Ascending aorta (tissue), 2 donors: ENCODE measurements at regions not wholly inside any gene's neighbourhood (a gene's known extent, or its start where the extent isn't known, plus 50 kb on each side); places are given as distances from the start of the nearest gene placed in this dataset.

Experiments
- DNase-seq, 2 donors: peaks; one replicate each; pipeline ENCODE4 v3.0.0-alpha.2; 2019; ENCODE audit warnings: low spot score in 2 of 2
- H3K27ac ChIP-seq, 2 donors: fragments of 200-600 bp; sonication (generic); one replicate each; pipeline ENCODE4 v1.5.1; 2016 to 2017; ENCODE audit warnings: mild to moderate bottlenecking in 1 of 2
- H3K27me3 ChIP-seq: fragments of 200-600 bp; sonication (generic); one replicate; pipeline ENCODE4 v1.5.1; 2017
- H3K36me3 ChIP-seq, 2 donors: fragments of 200-600 bp; sonication (generic); one replicate each; pipeline ENCODE4 v1.5.1; 2016
- H3K4me1 ChIP-seq, 2 donors: fragments of 200-600 bp; sonication (generic); one replicate each; pipeline ENCODE4 v1.5.1; 2016 to 2017; ENCODE audit warnings: mild to moderate bottlenecking in 1 of 2
- H3K4me3 ChIP-seq, 2 donors: fragments of 200-600 bp; sonication (generic); one replicate each; pipeline ENCODE4 v1.5.1; 2016 to 2017; ENCODE audit warnings: mild to moderate bottlenecking in 1 of 2
- H3K9me3 ChIP-seq, 2 donors: fragments of 200-600 bp; sonication (generic); one replicate each; pipeline ENCODE4 v1.5.1; 2016
- CTCF ChIP-seq, 3 experiments: fragments of 200-600 bp in 2 of 3; fragments of 450-650 bp in 1 of 3; sonication (generic) in 2 of 3; IDR thresholded peaks; one replicate each; pipeline ENCODE4 v1.5.1; 2016 to 2019; ENCODE audit warnings: antibody characterized with exemption in 3 of 3, mild to moderate bottlenecking in 1 of 3, moderate library complexity in 1 of 3
- intact Hi-C: fragments of 100-400 bp; cut with DNase I; formaldehyde crosslinking; loops from one replicate; pipeline ENCODE4 v1.15.1; 2023

GRCh38 chr9:129462360-129462759 lies 158.5 kb downstream of the C9orf50 start:
- intact Hi-C loops = loop anchor here (5.0 kb wide), 1 partner anchor 35 kb away; no protein-coding TSS in a partner anchor
- Histone ChIP-seq H3K9me3 (no peaks in the 10 kb centered on the region), H3K4me1 (peaks cover 30 to 54% of the 10 kb centered on the region in 2 donors), H3K4me3 (no peak overlapping the region), H3K27ac (peak overlapping the region in 1 of 2 donors; percentile 99), H3K36me3 (no peaks in the 10 kb centered on the region), H3K27me3 (no peaks in the 10 kb centered on the region)
- DNase-seq = no peak
- TF ChIP-seq CTCF (IDR thresholded peaks at IDR 0.05) = no peak

GRCh38 chr9:129460323-129461261 lies 160.3 kb downstream of the C9orf50 start:
- intact Hi-C loops = loop anchor here (1.0 to 5.0 kb wide), 5 partner anchors 22 to 286 kb away; no protein-coding TSS in a partner anchor
- peak; percentile 93 to 99 for DNase-seq
- Histone ChIP-seq H3K36me3 (no peaks in the 10 kb centered on the region), H3K4me1 (peaks cover 30 to 51% of the 10 kb centered on the region in 2 donors), H3K4me3 (peak overlapping the region; percentile 47 to 73), H3K27me3 (no peaks in the 10 kb centered on the region), H3K9me3 (no peaks in the 10 kb centered on the region), H3K27ac (peak overlapping the region; percentile 99)
- TF ChIP-seq CTCF (IDR thresholded peaks at IDR 0.05) = peak in 1 of 3 experiments; percentile 34

GRCh38 chr9:129459547-129460322 lies 161.2 kb downstream of the C9orf50 start:
- peak in 1 of 2 donors; percentile 73 for DNase-seq
- Histone ChIP-seq H3K27me3 (no peaks in the 10 kb centered on the region), H3K4me1 (peaks cover 22 to 42% of the 10 kb centered on the region in 2 donors), H3K27ac (peak overlapping the region; percentile 72 to 94), H3K9me3 (no peaks in the 10 kb centered on the region), H3K4me3 (peak overlapping the region; percentile 4 to 73), H3K36me3 (no peaks in the 10 kb centered on the region)
- no peak for TF ChIP-seq CTCF (IDR thresholded peaks at IDR 0.05)
- intact Hi-C loops = loop anchor here (1.0 to 5.0 kb wide), 6 partner anchors 21 to 285 kb away; no protein-coding TSS in a partner anchor

GRCh38 chr9:129458663-129459546 lies 162.0 kb downstream of the C9orf50 start:
- DNase-seq = peak; percentile 51 to 88
- Histone ChIP-seq H3K9me3 (no peaks in the 10 kb centered on the region), H3K4me1 (peaks cover 22 to 41% of the 10 kb centered on the region in 2 donors), H3K27me3 (no peaks in the 10 kb centered on the region), H3K36me3 (no peaks in the 10 kb centered on the region), H3K27ac (peak overlapping the region; percentile 72 to 94), H3K4me3 (peak overlapping the region; percentile 4 to 73)
- intact Hi-C loops = loop anchor here (5.0 kb wide), 1 partner anchor 142 kb away; no protein-coding TSS in a partner anchor
- TF ChIP-seq CTCF (IDR thresholded peaks at IDR 0.05) = no peak
